HG02885 (cell line): ENCODE measurements at regions not wholly inside any gene's neighbourhood (a gene's known extent, or its start where the extent isn't known, plus 50 kb on each side); places are given as distances from the start of the nearest gene placed in this dataset.
"Not testable (repeated sequence)": the region's sequence is repeated elsewhere in the genome, so short reads cannot be mapped to it uniquely, and the experiment has no call there.

ENCODE experiments used
- ATAC-seq: cut with Tn5 transposase; IDR thresholded peaks from one replicate; pipeline ENCODE4 v1.9.1; 2021; ENCODE audit warnings: mild to moderate bottlenecking; ENCODE audit not compliant: unreplicated experiment, poor library complexity

DNA sequence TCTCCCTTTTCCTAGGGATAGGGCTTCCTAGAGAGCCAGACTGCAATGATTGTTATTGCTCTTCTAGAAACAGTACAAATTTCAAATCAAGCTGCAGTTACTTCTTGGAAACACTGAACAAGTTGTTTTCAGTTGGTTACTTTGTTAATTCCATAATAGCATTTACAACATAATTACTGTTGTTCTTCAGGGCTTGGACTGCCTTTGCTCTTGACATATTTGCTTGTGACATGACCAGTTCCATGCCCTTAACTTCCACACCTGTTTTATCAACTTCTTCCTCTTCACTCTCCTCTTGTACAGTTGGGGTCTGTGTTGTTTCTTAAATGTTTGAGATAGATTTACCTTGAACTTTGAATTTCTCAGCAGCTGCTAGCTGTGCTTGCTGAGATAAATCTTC is 104.4 kb downstream of the SEC23IP start:
- ATAC-seq, result no peak

DNA sequence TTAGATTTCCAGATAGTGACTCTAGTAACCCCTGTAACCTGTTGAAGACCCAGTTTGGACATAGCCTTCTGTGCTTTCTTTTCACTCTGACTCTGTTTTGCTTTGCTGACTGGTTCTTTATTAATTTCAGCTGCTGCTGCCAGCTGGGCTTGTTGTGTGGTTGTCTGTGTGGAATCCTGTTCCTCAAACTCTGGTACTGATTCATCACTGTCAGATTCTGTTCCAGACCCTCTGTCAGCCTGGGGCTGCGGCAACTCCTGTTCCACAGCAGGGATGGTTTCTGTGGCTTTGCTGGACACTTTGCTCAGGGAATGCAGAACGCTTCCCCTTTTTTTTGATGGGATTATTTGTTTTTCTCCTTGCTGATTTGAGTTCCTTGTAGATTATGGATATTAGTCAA is 104.9 kb downstream of the SEC23IP start:
- ATAC-seq, result no peak

DNA sequence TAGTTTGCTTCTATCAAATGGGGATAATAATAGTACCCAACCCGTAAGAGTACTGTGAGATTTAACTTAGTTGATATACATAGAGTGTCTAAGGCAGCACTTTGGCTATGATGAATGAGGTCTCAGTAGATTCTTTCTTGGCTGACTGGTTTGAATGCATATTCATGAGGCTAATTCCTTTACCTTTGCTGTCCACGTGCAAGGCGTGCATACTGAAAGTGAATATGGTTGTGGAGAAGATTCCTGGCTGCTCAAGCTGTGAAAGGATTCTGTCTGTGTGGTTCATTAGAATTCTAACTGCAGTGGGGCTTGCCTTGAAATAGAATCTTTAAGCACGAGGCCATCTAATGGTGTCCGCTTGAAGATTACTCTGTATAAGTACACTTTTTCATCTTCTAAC is 110.3 kb downstream of the SEC23IP start:
- ATAC-seq, result no peak

DNA sequence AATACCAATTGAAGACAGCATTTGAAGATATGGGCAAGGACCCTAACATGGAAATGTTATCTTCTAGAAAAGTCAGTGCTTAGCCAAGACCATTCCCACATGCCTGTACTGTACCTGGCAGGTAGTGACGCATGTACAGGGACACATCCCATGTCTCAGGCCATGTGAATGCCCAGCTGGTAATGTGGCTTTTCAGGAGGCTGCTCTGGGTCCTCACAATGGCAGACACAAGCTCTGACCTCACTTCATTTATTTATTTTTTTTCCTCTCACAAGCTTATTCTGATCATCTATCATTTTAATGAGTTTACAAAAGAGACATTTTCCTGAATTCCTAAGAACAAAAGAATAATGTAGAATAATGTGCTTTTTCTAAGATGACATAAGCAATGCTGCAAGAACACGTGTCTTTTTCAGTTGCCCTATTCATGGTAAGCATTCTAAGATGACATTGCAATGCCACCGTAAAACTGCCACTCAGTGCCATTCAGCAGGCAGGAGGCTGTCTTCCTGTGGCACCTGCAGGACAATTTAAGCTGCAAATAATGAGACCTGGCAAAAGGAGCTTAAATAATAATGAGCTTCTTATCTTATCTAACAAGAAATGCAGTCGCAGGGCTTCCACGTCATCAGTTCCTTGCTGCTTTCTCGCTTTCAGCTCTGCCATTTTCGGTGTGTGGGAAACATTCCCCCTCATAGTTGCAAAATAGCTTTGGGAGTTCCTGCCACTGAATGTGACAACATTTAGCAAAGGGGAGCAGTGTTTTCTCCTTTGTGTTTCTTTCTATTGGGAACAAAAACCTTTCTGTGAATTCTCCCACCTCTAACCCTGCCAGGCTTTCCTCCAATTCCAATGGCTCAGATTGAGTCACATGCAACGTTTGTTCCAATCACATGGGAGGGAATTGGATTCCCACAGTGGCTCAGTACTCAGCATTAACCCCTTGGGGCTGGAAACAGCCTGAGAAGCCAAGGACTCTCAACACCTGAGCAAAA is 113.0 kb downstream of the SEC23IP start:
- no peak for ATAC-seq

DNA sequence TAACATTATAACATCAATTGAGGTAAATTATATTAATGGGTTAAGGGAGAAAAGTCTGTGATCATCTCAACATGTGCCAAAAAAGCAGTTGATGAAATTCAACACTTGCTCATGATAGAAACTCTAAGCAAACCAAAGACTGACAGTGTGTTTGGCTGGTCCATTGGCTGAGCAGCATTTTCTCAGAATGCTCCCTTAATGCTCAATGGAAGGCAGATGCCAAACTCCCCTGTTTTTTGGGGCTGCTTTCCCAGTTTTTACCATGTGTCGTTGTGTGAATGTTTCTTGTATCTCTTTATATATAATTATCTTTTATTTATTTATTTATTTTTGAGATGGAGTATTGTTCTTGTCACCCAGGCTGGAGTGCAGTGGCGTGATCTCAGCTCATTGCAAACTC is 114.7 kb downstream of the SEC23IP start:
- ATAC-seq, result no peak

DNA sequence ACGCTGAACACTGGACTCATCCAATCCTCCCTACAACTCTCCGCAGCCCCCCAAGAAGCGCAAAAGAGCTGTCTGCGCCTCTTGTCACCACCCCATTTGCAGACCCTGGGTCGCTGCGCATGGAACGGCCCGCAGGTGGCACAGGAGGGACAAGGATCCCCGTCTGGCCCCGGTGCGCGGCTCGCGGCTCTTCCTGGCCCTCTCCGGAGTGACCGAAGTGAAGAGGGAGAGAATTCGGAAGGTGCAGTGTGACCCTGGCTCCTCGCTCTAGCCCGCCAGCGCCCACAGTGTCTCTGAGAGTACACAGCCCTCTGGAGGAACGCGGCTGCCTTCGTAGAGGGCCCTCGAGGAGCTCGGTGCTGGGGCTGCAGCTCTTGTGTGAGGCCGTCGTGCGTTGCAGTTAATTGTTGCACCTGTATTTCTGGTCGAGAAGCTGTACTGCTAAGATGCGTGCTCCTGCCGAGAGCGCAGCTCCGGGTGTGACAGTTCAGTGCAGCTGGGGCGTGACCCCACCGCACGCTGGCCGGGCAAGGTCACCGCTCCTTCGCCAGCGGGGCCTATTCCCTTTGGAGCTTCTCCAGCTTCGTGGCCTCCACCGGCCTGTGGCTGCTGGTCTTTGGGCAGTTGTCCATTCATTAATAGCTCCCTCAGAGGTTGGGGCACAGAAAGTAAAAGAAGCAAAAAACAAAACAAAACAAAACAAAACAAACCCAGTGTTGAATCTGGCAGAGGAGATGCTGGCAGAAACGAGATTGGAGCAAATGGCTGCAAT is 119.0 kb downstream of the SEC23IP start:
- no peak for ATAC-seq

DNA sequence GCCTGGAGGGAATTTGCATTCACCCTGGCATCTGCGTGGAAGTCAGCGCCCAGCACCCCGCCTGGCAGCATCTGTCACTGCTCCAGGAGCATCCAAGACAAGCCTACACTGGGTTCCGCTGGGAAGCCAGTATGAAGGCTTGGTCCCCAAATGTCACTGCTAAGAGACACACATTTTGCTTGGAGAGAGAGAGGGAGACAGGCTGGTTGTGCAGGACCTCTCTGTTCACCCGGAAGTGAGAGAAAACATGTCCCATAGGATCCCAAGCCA is 119.5 kb downstream of the SEC23IP start:
- no peak for ATAC-seq

DNA sequence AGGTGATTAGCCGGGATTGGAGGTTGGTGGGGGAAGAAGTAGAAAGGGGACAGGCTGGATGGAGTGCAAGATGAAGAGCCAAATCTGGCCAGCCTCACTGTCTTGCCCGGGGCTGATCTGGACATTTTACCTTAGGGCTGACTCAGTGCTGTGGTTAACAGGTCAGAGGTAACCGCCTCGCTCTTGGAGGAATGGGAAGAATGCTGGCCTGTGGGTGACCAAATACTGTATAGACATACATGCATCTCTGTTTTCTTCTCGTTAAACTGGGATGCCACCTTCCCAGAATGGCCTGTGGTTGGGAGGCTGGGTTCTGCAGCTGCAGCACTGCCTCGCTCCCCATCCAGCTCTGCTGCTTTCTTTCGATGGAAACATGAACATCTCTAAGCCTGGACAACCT is 120.0 kb downstream of the SEC23IP start:
- no peak for ATAC-seq

DNA sequence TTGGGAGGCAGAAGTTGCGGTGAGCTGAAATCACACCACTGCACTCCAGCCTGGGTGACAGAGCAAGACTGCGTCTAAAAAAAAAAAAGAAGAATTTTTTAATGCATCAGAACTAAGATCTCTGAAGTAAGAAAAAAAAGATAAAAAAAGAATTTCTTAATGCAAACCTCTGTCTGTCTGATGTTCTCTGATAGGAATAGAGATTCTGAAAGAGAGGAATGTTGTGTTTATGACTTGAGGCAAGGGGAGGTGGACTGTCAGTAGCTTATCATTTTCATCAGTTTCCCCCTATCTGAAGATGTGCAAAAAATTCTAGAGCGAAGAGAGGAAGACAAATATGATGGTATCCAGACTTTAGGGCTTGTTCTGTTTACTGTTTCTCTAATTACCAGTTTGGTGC is 121.5 kb downstream of the SEC23IP start:
- no peak for ATAC-seq

DNA sequence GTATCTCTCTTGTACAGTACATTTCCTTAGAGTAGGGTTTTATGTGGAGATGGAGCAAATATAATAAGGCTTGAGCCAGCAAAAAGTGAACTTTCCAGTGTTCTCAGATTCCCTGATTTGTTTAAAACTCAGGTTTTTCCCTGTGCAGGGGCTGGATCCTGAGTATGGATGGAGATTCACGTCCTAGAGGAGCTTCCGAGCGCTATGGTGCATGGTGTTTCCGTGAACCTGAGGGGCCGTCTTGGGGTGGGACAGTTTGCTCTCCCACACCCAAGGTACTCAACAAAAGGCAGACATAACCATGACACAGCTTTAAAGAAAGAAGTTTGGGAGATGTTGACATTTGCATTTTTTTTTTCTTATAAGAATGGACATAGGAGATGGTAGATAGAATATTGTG is 122.5 kb downstream of the SEC23IP start:
- ATAC-seq, result no peak

DNA sequence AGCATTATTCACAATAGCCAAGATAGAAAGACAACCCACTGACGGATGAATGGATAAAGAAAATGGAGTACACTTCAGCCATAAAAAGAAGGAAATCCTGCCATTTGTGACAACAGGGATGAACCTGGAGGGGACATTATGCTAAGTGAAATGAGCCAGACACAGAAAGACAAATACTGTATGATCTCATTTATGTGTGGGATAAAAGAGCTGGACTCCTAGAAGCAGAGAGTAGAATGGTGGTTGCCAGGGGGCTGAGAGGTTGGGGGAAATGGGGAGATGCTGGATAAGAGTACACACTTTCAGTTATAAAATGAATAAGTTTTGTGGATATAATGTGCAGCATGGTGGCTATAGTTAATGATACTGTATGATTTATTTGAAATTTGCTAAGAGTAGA is 124.4 kb downstream of the SEC23IP start:
- ATAC-seq, result no peak

DNA sequence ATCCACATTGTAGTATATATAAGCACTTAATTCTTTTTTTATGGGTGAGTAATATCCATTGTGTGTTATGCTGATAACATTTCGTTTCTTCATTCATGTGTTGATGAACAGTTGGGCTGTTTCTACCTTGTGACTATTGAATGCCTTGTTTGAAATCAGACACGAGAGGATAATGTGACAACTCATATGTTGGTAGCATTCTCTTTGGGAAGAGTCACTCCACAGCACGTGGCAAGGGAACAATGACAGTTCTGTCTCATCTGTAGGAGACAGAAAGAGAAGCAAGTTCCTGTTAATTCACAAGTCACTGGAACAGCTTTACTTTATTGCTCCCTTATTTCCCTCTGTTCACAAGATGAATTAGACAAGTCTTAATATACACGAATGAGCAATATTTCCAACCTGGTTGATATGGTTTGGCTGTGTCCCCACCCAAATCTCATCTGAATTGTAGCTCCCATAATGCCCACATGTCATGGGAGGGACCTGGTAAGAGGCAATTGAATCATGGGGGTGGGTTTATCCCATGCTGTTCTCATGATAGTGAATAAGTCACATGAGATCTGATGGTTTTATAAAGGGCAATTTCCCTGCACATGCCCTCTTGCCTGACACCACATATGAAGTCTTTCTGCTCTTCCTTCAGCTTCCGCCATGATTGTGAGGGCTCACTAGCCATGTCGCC is 125.3 kb downstream of the SEC23IP start:
- no peak for ATAC-seq

DNA sequence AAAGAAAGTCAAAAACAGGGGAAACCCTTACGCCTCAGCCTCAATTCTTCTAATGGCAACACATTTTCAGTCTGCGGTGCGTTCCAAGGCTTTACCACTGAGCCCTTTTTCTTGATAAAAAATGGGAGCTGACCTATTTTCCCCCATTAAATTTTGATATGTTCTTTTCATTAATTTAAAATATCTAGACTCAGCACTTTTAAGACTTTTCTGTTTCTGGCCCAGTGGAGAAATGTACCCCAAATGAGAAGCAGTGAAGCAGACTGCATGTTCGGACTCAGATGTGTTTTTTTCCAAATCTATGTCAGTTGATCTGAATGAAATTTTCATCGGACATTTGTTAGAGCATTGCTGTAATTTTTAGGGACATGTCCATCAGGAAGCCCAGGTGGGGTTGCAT is 126.2 kb downstream of the SEC23IP start:
- ATAC-seq, result no peak

DNA sequence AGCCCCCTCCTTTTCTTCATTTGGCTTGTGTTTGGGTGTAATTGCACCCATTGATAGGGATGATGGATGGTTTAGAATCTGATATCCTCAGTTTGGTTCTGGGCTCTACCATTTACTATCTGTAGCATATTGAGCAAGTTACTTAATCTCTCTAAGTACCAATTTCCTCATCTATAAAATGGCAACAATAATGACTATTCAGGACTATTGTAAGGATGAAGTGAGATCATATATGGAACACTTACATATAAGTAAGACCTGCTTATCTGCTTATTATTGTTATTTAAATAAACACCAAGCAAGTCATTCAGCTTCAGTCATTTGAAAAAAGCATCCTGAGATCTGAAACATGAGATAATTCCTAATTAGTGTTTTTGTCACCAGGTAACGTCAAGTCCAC is 127.0 kb downstream of the SEC23IP start:
- ATAC-seq, result no peak

DNA sequence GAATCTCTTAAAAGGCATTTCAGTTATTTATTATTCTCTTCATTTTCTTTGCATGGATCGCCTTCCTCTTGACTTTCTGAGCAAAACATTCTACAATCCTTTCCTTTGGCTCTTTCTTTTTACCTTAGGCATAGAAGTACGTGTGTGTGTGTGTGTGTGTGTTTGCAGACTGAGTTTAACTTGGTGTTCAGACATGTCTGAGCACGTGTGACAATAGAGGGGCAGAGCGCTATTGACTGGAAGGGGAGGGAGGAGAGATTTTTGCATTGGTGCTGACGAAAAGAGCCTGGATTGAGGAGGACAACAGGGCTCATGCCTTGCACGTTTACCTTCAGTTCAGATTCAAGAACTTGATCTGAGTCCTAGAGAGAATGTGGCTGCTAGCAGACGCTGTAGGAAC is 129.8 kb downstream of the SEC23IP start:
- no peak for ATAC-seq

DNA sequence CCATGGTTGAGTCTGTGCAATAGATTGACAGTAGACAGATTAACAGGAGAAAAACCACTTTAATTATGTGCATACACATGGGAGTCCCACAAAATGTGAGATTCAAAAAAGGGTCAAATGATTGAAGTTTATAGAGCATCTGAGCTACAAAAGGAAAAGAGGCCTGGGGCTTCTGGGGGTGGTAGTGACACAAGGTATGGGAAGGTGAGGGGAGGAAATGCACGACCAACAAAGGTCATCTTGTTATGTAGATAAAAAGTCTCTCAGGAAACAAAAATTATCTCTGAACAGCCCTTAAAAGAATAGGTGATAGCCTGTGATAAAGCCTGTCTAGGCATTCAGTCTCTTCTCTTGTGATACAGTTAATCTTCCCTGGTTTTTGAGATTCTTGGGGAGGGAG is 141.7 kb downstream of the SEC23IP start:
- no peak for ATAC-seq

DNA sequence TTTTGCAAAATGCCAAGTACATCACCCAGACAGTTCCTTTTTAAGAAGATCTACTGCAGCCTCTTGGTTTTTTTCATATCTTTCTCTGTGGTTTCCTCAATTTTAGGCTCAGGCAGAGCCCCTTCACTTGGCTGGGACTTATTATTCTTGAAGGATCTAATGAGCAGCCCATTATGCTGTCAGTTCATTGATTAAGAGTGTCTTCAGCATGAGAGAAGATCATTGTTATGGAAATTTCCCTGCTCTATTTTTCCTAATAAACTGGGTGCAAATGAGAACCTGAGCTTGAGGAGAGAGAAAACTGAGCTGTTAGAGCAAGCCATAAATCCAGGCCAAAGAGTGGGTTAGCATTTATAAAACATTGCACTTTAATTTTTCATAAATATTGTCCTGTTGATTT is 146.5 kb downstream of the SEC23IP start:
- ATAC-seq, result no peak

DNA sequence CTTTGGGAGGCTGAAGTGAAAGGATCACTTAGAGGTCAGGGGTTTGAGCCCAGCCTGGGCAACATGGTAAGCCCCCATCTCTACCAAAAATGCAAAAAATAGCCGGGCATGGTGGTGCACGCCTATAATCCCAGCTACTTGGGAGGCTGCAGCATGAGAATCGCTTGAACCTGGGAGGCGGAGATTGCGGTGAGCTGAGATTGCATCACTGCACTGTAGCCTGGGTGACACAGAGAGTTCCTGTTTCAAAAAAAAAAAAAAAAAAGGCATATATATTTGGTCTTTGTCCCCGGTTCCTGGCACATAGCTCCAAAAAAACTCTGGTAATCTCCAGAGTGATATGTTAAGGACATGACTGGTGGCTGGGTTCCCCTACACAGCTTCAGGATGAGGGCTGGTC is 147.3 kb downstream of the SEC23IP start:
- ATAC-seq, result no peak

DNA sequence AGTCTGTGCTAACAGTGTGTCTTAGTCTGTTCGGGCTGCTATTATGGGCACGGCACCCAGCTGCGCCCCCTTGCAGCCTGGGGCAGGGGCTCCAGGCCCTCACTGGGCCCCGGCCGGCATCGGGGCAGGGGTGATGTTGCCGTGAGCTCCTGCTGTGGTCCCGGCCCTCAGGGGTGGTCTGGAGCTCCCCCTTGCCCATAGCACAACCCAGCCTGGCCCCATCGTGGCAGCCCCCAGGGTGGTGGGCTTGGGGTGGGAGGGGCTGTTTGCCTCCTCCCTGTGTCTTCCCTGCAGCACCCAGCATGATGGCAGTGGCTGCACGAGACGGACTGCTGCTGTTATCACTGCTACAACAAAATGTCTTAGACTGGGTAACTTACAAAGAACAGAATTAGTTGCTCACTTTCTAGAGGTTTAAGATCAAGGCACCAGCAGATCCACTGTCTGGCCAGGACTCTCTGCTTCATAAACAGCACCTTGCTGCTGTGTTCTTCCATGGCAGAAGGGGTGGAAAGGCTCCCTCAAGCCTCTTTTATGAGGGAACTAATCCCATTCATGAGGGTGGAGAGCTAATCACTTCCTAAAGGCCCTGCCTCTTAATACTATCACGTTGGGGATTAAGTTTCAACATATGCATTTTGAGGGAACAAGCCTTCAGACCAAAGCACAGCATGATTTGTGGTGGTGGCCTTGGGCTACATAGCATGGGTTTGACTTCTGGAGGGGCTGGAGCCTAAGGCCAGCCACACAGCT is 149.5 kb downstream of the SEC23IP start:
- no peak for ATAC-seq

DNA sequence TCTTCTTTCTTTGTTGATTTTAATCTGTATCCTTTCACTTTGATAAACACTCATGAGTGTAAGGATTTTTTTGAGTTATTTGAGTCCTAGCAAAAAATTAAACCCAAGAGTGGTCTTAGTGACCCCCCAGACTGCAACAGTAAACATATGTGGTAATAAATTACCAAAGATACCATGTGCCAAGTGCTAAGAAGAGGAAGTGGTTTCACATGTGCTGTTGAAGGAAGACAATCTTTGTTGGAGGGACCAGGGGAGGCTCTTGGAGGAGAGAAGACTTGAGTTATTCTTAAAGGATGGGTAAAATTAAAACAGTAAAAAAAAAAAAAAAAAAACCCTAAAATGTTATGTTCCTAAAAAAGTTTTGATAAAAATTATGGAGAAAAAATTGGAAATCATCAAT is 150.2 kb downstream of the SEC23IP start:
- no peak for ATAC-seq

DNA sequence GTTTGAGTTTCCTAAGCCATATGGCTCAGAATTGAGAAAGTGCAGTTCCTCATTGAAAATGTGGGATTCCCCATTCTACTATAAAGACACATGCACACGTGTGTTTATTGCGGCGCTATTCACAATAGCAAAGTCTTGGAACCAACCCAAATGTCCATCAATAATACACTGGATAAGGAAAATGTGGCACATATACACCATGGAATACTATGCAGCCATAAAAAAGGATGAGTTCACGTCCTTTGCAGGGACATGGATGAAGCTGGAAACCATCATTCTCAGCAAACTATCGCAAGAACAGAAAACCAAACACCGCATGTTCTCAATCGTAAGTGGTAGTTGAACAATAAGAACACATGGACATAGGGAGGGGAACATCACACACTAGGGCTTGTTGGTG is 154.8 kb downstream of the SEC23IP start:
- not testable (repeated sequence) for ATAC-seq
